GM10266 (cell line): ENCODE measurements at regions not wholly inside any gene's neighbourhood (a gene's known extent, or its start where the extent isn't known, plus 50 kb on each side); places are given as distances from the start of the nearest gene placed in this dataset.

Experiments used
- DNase-seq: peaks from one replicate; pipeline ENCODE4 v3.0.0; 2012; ENCODE audit errors: extremely low spot score
- CTCF ChIP-seq: IDR thresholded peaks from 2 replicates; pipeline ENCODE4 v1.5.1; 2012; ENCODE audit warnings: mild to moderate bottlenecking, low read depth; ENCODE audit not compliant: control insufficient read depth, insufficient read depth; ENCODE audit errors: missing control alignments

GRCh38 chr1:70688580-70688979 is 277.5 kb downstream of the CTH start:
- TF ChIP-seq CTCF, result no peak
- DNase-seq, result no peak

GRCh38 chr1:70706381-70707037 is 295.4 kb downstream of the CTH start:
- no peak for DNase-seq
- TF ChIP-seq CTCF, result no peak

- DNase-seq, result no peak
- no peak for TF ChIP-seq CTCF
Measured at GRCh38 chr1:70707214-70707613, 296.1 kb downstream of the CTH start.

- TF ChIP-seq CTCF, result no peak
- no peak for DNase-seq
Measured at GRCh38 chr1:70714149-70714548, 303.1 kb downstream of the CTH start.

GRCh38 chr1:70717211-70717610 is 306.1 kb downstream of the CTH start:
- no peak for DNase-seq
- TF ChIP-seq CTCF, result no peak

- no peak for TF ChIP-seq CTCF
- DNase-seq, result no peak
Measured at GRCh38 chr1:70717656-70718055, 306.6 kb downstream of the CTH start.

GRCh38 chr1:70718086-70718630 is 307.1 kb downstream of the CTH start:
- DNase-seq, result no peak

More at GRCh38 chr1:70718086-70718630, 307.1 kb downstream of the CTH start:
- no peak for TF ChIP-seq CTCF
